ENCODE measurements at regions not wholly inside any gene's neighbourhood (a gene's known extent, or its start where the extent isn't known, plus 50 kb on each side); places are given as distances from the start of the nearest gene placed in this dataset.

DNA sequence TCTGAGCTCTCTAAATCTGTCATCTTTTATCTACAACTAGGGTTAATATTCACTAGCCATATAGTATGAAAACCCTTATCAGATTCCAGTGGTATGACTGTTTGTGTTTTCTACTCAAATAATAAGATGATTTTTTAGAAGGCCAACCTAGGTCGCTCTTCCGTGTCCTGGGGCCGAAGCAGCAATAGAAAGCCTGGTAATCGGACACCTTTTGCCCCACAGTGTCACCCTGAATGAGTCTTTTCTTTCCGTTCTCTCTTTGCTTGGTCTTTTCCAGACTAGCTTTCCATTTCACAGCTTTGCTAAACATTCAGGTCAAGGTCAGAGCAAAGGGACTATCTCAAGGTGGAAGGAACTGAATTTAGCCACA lies 243.3 kb upstream of the ANKRD55 start:
- TF ChIP-seq CTCF (IDR thresholded peaks at IDR 0.05) (no peak), POLR2A (IDR thresholded peaks at IDR 0.05) (no peak), POLR2AphosphoS5 (IDR thresholded peaks at IDR 0.05) (no peak)

Measured in prostate gland (tissue), 2 donors.